Endothelial cell of umbilical vein (primary cell): ENCODE measurements at regions not wholly inside any gene's neighbourhood (a gene's known extent, or its start where the extent isn't known, plus 50 kb on each side); places are given as distances from the start of the nearest gene placed in this dataset.

Source experiments
- BruUV-seq: library from RNA; stranded (reverse); fragments of 400-500 nt; replicated peaks from 2 replicates; lab custom pipeline; 2021; lab: Mats Ljungman, UMichigan
- CTCF ChIA-PET: fragments of 300-600, 350-600 bp; sonication (Branson Sonifier 250); formaldehyde crosslinking; loops from one replicate; lab custom pipeline; 2021; ENCODE audit warnings: antibody characterized with exemption, inconsistent platforms; lab: Charles Lee
- POLR2A ChIA-PET: fragments of 300-600, 350-600 bp; sonication (Branson Sonifier 250); formaldehyde crosslinking; loops from one replicate; lab custom pipeline; 2021; ENCODE audit warnings: antibody characterized with exemption, inconsistent platforms; lab: Charles Lee
- DNase-seq: peaks from one replicate; pipeline ENCODE4 v3.0.0-alpha.2; 2011; ENCODE audit warnings: low read depth, low spot score
- FAIRE-seq: peaks from 2 replicates; lab custom pipeline; 2011; peaks lifted over from hg19 to GRCh38; lab: Jason Lieb, UNC
- H2AFZ ChIP-seq: 2 replicates; pipeline ENCODE4 v1.6.0; 2012; ENCODE audit warnings: low read depth, low read length, control low read depth, inconsistent platforms
- H3K27ac ChIP-seq: 2 replicates; pipeline ENCODE4 v1.5.1; 2011; ENCODE audit warnings: low read depth, mild to moderate bottlenecking, control low read depth, low read length, moderate library complexity; ENCODE audit not compliant: insufficient read depth
- H3K27me3 ChIP-seq, 2 experiments: 2 replicates each; pipeline versions ENCODE4 v1.6.0 to v1.6.1; 2011; ENCODE audit warnings: low read length in 2 of 2, mixed read lengths in 1 of 2; ENCODE audit not compliant: control insufficient read depth in 2 of 2, insufficient read depth in 2 of 2
- H3K36me3 ChIP-seq, 2 experiments: 2 replicates in 1 of 2; 3 replicates in 1 of 2; pipeline ENCODE4 v1.5.1; 2011; ENCODE audit warnings: low read length in 2 of 2, mild to moderate bottlenecking in 1 of 2, moderate library complexity in 1 of 2; ENCODE audit not compliant: control insufficient read depth in 2 of 2, insufficient read depth in 2 of 2; ENCODE audit errors: extremely low read depth in 1 of 2
- H3K4me1 ChIP-seq: 3 replicates; pipeline ENCODE4 v1.5.1; 2011; ENCODE audit warnings: mild to moderate bottlenecking, low read length; ENCODE audit not compliant: control insufficient read depth, insufficient read depth; ENCODE audit errors: extremely low read depth
- H3K4me2 ChIP-seq: 2 replicates; pipeline ENCODE4 v1.6.1; 2011; ENCODE audit warnings: low read length, control low read depth, mixed read lengths; ENCODE audit not compliant: insufficient read depth
- H3K4me3 ChIP-seq, 3 experiments: fragments of 200-600 bp in 1 of 3; sonication (generic), shearing (Covaris generic) in 1 of 3; replicated peaks in 1 of 3; 2 replicates each; pipeline ENCODE4 v1.5.1; 2011 to 2016; ENCODE audit warnings: control low read depth in 3 of 3, low read length in 3 of 3, mild to moderate bottlenecking in 2 of 3, inconsistent platforms in 1 of 3, low read depth in 1 of 3, moderate library complexity in 1 of 3; ENCODE audit not compliant: insufficient read depth in 1 of 3
- H3K79me2 ChIP-seq: 2 replicates; pipeline ENCODE4 v1.6.0; 2012; ENCODE audit warnings: low read length, inconsistent platforms; ENCODE audit not compliant: control insufficient read depth, insufficient read depth
- H3K9ac ChIP-seq: replicated peaks from 2 replicates; pipeline ENCODE3; 2011; ENCODE audit warnings: low read length, control low read depth; ENCODE audit not compliant: insufficient read depth; ENCODE audit errors: extremely low read depth
- H3K9me1 ChIP-seq: replicated peaks from 3 replicates; pipeline ENCODE4 v1.6.0; 2011; ENCODE audit warnings: mild to moderate bottlenecking, low read length; ENCODE audit not compliant: control insufficient read depth, insufficient read depth; ENCODE audit errors: extremely low read depth
- H3K9me3 ChIP-seq: replicated peaks from 2 replicates; pipeline ENCODE4 v1.5.1; 2012; ENCODE audit warnings: low read length, inconsistent platforms; ENCODE audit not compliant: control insufficient read depth, insufficient read depth
- H4K20me1 ChIP-seq: replicated peaks from 2 replicates; pipeline ENCODE3; 2011; ENCODE audit warnings: mild to moderate bottlenecking, low read length; ENCODE audit not compliant: control insufficient read depth, insufficient read depth; ENCODE audit errors: extremely low read depth
- EZH2 ChIP-seq: IDR thresholded peaks from 2 replicates; pipeline ENCODE4 v1.6.1; 2012; ENCODE audit warnings: borderline replicate concordance, low read depth, mild to moderate bottlenecking, moderate library complexity, low read length, inconsistent platforms; ENCODE audit not compliant: severe bottlenecking
- FOS ChIP-seq: IDR thresholded peaks from 2 replicates; pipeline ENCODE4 v1.6.1; 2011; ENCODE audit warnings: mild to moderate bottlenecking, low read length, moderate library complexity, borderline replicate concordance; ENCODE audit not compliant: insufficient read depth
- GATA2 ChIP-seq: IDR thresholded peaks from 2 replicates; pipeline ENCODE4 v1.7.0; 2011; ENCODE audit warnings: low read depth, mild to moderate bottlenecking, moderate library complexity, mixed read lengths, low read length; ENCODE audit not compliant: insufficient read length, insufficient read depth
- JUN ChIP-seq: IDR thresholded peaks from 2 replicates; pipeline ENCODE4 v1.6.1; 2011; ENCODE audit warnings: borderline replicate concordance, low read depth; ENCODE audit not compliant: insufficient read length, insufficient read depth
- MYC ChIP-seq: IDR thresholded peaks from one replicate; pipeline ENCODE4 v1.6.1; 2011; ENCODE audit warnings: mild to moderate bottlenecking, low read depth, low read length
- POLR2A ChIP-seq: IDR thresholded peaks from 2 replicates; pipeline ENCODE4 v1.6.1; 2012; ENCODE audit warnings: low read depth, mild to moderate bottlenecking, control low read depth, low read length
- POLR2AphosphoS5 ChIP-seq: IDR thresholded peaks from 2 replicates; pipeline ENCODE4 v1.6.1; 2012; ENCODE audit warnings: low read depth, mild to moderate bottlenecking, control low read depth, low read length, moderate library complexity; ENCODE audit not compliant: insufficient read depth
- dilution Hi-C: fragments of 300-500 bp; cut with MboI; formaldehyde crosslinking; loops from one replicate; pipeline ENCODE4 v1.15.0; 2019; ENCODE audit warnings: low sequenced_read_pairs; ENCODE audit not compliant: extremely low pct_ligation_motif_present
- intact Hi-C: fragments of 100-400 bp; cut with micrococcal nuclease; formaldehyde crosslinking; loops from one replicate; pipeline ENCODE4 v1.10.0; 2022
- TF ChIP-seq, protein P1 (sequence below): IDR thresholded peaks from 2 replicates; pipeline ENCODE4 v1.6.1; 2011; ENCODE audit not compliant: insufficient read depth, insufficient read length
- TF ChIP-seq, protein P2 (sequence below), 2 donors: IDR thresholded peaks; 1 replicate in 1 of 2; 2 replicates in 1 of 2; pipeline ENCODE4 v1.5.1; 2011; ENCODE audit warnings: low read length in 2 of 2, mild to moderate bottlenecking in 2 of 2, moderate library complexity in 2 of 2, control low read depth in 1 of 2, inconsistent platforms in 1 of 2, low read depth in 1 of 2; ENCODE audit not compliant: insufficient read depth in 1 of 2; ENCODE audit errors: extremely low read depth in 1 of 2

DNA sequence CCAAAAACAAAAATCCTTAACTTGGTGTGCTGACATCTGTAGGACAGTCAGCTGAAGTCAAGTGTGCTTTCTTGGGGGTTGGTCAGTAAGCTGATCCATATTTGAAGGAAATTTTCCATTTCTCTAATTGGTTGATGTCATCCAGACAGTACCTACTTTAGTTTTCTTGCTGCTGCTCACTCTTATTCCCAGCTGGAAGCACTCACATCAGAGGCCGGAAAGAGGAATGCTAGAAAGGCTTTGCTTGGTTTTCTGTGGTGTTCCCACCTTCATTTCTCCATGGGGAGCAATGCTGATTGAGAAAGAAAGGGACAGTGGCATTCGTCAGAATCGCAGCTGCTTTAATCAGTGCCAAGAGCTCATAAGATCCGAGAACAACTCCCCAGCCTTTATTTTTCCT is 227.0 kb downstream of the C4orf33 start:
- Histone ChIP-seq H3K4me3 (no peak overlapping the region), H3K27ac (no peak overlapping the region), H3K27me3 (peaks cover 4 to 6% of the 10 kb centered on the region in 2 experiments), H4K20me1 (no peaks in the 10 kb centered on the region), H3K79me2 (no peaks in the 10 kb centered on the region), H3K4me2 (no peak overlapping the region), H3K9ac (no peak overlapping the region), H3K36me3 (no peaks in the 10 kb centered on the region), H2AFZ (no peak overlapping the region), H3K9me1 (no peaks in the 10 kb centered on the region), H3K9me3 (no peaks in the 10 kb centered on the region), H3K4me1 (no peaks in the 10 kb centered on the region)
- POLR2A ChIA-PET = no interaction called here
- no peak for TF ChIP-seq POLR2AphosphoS5
- no peak for TF ChIP-seq JUN
- no peak for TF ChIP-seq MYC
- TF ChIP-seq, protein P1, sequence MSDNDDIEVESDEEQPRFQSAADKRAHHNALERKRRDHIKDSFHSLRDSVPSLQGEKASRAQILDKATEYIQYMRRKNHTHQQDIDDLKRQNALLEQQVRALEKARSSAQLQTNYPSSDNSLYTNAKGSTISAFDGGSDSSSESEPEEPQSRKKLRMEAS = no peak
- TF ChIP-seq, protein P2, sequence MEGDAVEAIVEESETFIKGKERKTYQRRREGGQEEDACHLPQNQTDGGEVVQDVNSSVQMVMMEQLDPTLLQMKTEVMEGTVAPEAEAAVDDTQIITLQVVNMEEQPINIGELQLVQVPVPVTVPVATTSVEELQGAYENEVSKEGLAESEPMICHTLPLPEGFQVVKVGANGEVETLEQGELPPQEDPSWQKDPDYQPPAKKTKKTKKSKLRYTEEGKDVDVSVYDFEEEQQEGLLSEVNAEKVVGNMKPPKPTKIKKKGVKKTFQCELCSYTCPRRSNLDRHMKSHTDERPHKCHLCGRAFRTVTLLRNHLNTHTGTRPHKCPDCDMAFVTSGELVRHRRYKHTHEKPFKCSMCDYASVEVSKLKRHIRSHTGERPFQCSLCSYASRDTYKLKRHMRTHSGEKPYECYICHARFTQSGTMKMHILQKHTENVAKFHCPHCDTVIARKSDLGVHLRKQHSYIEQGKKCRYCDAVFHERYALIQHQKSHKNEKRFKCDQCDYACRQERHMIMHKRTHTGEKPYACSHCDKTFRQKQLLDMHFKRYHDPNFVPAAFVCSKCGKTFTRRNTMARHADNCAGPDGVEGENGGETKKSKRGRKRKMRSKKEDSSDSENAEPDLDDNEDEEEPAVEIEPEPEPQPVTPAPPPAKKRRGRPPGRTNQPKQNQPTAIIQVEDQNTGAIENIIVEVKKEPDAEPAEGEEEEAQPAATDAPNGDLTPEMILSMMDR (IDR thresholded peaks at IDR 0.05; ENCODE audit: extremely low read depth in 1 of 2, insufficient read depth in 1 of 2, low read depth in 1 of 2, low read length in 2 of 2) = no peak
- no peak for TF ChIP-seq EZH2
- no peak for TF ChIP-seq FOS
- no peak for TF ChIP-seq GATA2
- no peak for TF ChIP-seq POLR2A
- CTCF ChIA-PET = no interaction called here
- no TSS peak for BruUV-seq
- intact Hi-C loops = no loop called here
- no peak for DNase-seq
- dilution Hi-C loops = no loop called here
- FAIRE-seq = no peak
